HCT116 (cell line): ENCODE measurements at regions not wholly inside any gene's neighbourhood (a gene's known extent, or its start where the extent isn't known, plus 50 kb on each side); places are given as distances from the start of the nearest gene placed in this dataset.

ENCODE experiments used
- ATAC-seq: fragments of 200-7000 bp; cut with Tn5 transposase; 2 replicates; pipeline ENCODE4 v1.9.1; 2020; ENCODE audit warnings: mild to moderate bottlenecking, moderate library complexity
- BruUV-seq: library from RNA; stranded (reverse); fragments of 400-500 nt; replicated peaks from 2 replicates; lab custom pipeline; 2021; lab: Mats Ljungman, UMichigan
- CTCF ChIA-PET: fragments of 300-600 bp; sonication (Branson Sonifier 250); formaldehyde crosslinking; loops from one replicate; lab custom pipeline; 2021; ENCODE audit warnings: antibody characterized with exemption; lab: Charles Lee
- POLR2A ChIA-PET: fragments of 300-600, 350-600 bp; sonication (Branson Sonifier 250); formaldehyde crosslinking; loops from one replicate; lab custom pipeline; 2021; ENCODE audit warnings: antibody characterized with exemption; lab: Charles Lee
- RAD21 ChIA-PET, 2 experiments: fragments of 300-600 bp; sonication (Branson Sonifier 250); formaldehyde crosslinking; loops; one replicate each; lab custom pipeline; 2023; ENCODE audit warnings: low total read pairs in 2 of 2; ENCODE audit not compliant: uncharacterized antibody in 2 of 2, unreplicated experiment in 2 of 2, low non-redundant PET in 1 of 2; lab: Charles Lee
- DNase-seq: peaks from one replicate; pipeline ENCODE4 v3.0.0-alpha.2; 2010; ENCODE audit warnings: low read depth, low spot score
- H2AFZ ChIP-seq: fragments of 200-600 bp; shearing (Covaris generic), sonication (generic); 2 replicates; pipeline ENCODE4 v1.6.1; 2017; ENCODE audit warnings: low read depth, mixed run types, mixed read lengths, antibody characterized with exemption, low read length; ENCODE audit not compliant: poor library complexity, severe bottlenecking
- H3K27ac ChIP-seq: 2 replicates; pipeline ENCODE4 v1.5.1; 2012; ENCODE audit warnings: low read depth, low read length
- H3K27me3 ChIP-seq: fragments of 200-600 bp; sonication (generic); 2 replicates; pipeline ENCODE4 v1.6.1; 2016; ENCODE audit warnings: mixed run types, low read length, mixed read lengths; ENCODE audit not compliant: insufficient read depth
- H3K36me3 ChIP-seq, 2 experiments: fragments of 200-500 bp in 1 of 2; fragments of 200-600 bp in 1 of 2; sonication (Bioruptor generic) in 1 of 2; sonication (generic) in 1 of 2; 2 replicates each; pipeline versions ENCODE4 v1.5.1 to v1.6.1; 2014 to 2016; ENCODE audit warnings: low read length in 2 of 2, inconsistent platforms in 1 of 2, mixed read lengths in 1 of 2, mixed run types in 1 of 2; ENCODE audit not compliant: insufficient read depth in 2 of 2, control insufficient read depth in 1 of 2
- H3K4me1 ChIP-seq, 2 experiments: fragments of 200-600 bp in 1 of 2; sonication (generic) in 1 of 2; 2 replicates each; pipeline versions ENCODE4 v1.5.1 to v1.6.1; 2012 to 2017; ENCODE audit warnings: low read length in 2 of 2, inconsistent platforms in 1 of 2, mild to moderate bottlenecking in 1 of 2, mixed read lengths in 1 of 2, mixed run types in 1 of 2, moderate library complexity in 1 of 2; ENCODE audit not compliant: insufficient read depth in 2 of 2, control insufficient read depth in 1 of 2
- H3K4me2 ChIP-seq: fragments of 200-600 bp; sonication (generic); 2 replicates; pipeline ENCODE4 v1.6.1; 2017; ENCODE audit warnings: mixed run types, low read length, mixed read lengths
- H3K4me3 ChIP-seq, 2 experiments: fragments of 200-600 bp in 1 of 2; sonication (generic) in 1 of 2; replicated peaks in 1 of 2; 2 replicates each; pipeline ENCODE4 v1.5.1; 2011 to 2016; ENCODE audit warnings: low read length in 2 of 2, control low read depth in 1 of 2, low read depth in 1 of 2, mild to moderate bottlenecking in 1 of 2, mixed read lengths in 1 of 2, mixed run types in 1 of 2
- H3K79me2 ChIP-seq: fragments of 200-600 bp; sonication (generic); 2 replicates; pipeline ENCODE4 v1.6.1; 2017; ENCODE audit warnings: mild to moderate bottlenecking, mixed run types, low read length, moderate library complexity, mixed read lengths; ENCODE audit not compliant: insufficient read depth
- H3K9ac ChIP-seq: fragments of 200-600 bp; sonication (generic); 2 replicates; pipeline ENCODE4 v1.6.1; 2016; ENCODE audit warnings: low read length, mixed read lengths
- H3K9me2 ChIP-seq: fragments of 200-600 bp; sonication (generic), shearing (Covaris generic); 2 replicates; pipeline ENCODE4 v1.6.1; 2017; ENCODE audit warnings: mixed run types, mild to moderate bottlenecking, moderate library complexity; ENCODE audit not compliant: insufficient read depth
- H3K9me3 ChIP-seq, 2 experiments: fragments of 200-500 bp in 1 of 2; fragments of 200-600 bp in 1 of 2; sonication (Bioruptor generic) in 1 of 2; sonication (generic) in 1 of 2; 2 replicates each; pipeline ENCODE4 v1.6.1; 2014 to 2017; ENCODE audit warnings: low read length in 2 of 2, mixed read lengths in 2 of 2, inconsistent platforms in 1 of 2, low read depth in 1 of 2, mild to moderate bottlenecking in 1 of 2, mixed run types in 1 of 2, moderate library complexity in 1 of 2; ENCODE audit not compliant: control insufficient read depth in 1 of 2, insufficient read depth in 1 of 2
- H4K20me1 ChIP-seq: fragments of 200-600 bp; sonication (generic), shearing (Covaris generic); 2 replicates; pipeline ENCODE4 v1.6.1; 2017; ENCODE audit warnings: mixed run types, mild to moderate bottlenecking, moderate library complexity; ENCODE audit not compliant: insufficient read depth
- CTCF ChIP-seq, 3 experiments: fragments of 200-600 bp in 1 of 3; sonication (generic) in 1 of 3; IDR thresholded peaks in 2 of 3; conservative IDR thresholded peaks in 1 of 3; 2 replicates each; pipeline ENCODE4 v1.5.1; 2012 to 2017; ENCODE audit warnings: low read depth in 2 of 3, low read length in 2 of 3, antibody characterized with exemption in 1 of 3, borderline replicate concordance in 1 of 3, control low read depth in 1 of 3, mild to moderate bottlenecking in 1 of 3, mixed read lengths in 1 of 3, mixed run types in 1 of 3, moderate library complexity in 1 of 3; ENCODE audit not compliant: insufficient read depth in 1 of 3
- ELF1 ChIP-seq: IDR thresholded peaks from 2 replicates; pipeline ENCODE4 v1.6.1; 2012; ENCODE audit warnings: low read depth, borderline replicate concordance
- EZH2phosphoT487 ChIP-seq: fragments of 200-600 bp; IDR thresholded peaks from 2 replicates; pipeline ENCODE4 v1.6.1; 2018; ENCODE audit warnings: antibody characterized with exemption, borderline replicate concordance
- JUND ChIP-seq: IDR thresholded peaks from 2 replicates; pipeline ENCODE4 v1.6.1; 2012
- MAX ChIP-seq: IDR thresholded peaks from 2 replicates; pipeline ENCODE4 v1.6.1; 2012
- RAD21 ChIP-seq: IDR thresholded peaks from 2 replicates; pipeline ENCODE4 v1.6.1; 2012; ENCODE audit warnings: low read depth, mild to moderate bottlenecking
- REST ChIP-seq: IDR thresholded peaks from 2 replicates; pipeline ENCODE4 v1.6.1; 2012; ENCODE audit warnings: low read depth
- SRF ChIP-seq: IDR thresholded peaks from 2 replicates; pipeline ENCODE4 v1.6.1; 2012; ENCODE audit warnings: low read depth
- TCF7L2 ChIP-seq: IDR thresholded peaks from 2 replicates; pipeline ENCODE4 v1.7.0; 2011; ENCODE audit warnings: borderline replicate concordance, inconsistent platforms; ENCODE audit not compliant: insufficient read depth, insufficient read length; ENCODE audit errors: extremely low read depth
- ZNF274 ChIP-seq: fragments of 200-500 bp; sonication (Bioruptor generic); IDR thresholded peaks from 2 replicates; pipeline ENCODE4 v1.6.1; 2014; ENCODE audit warnings: mild to moderate bottlenecking, low read depth, low read length, inconsistent platforms
- intact Hi-C: fragments of 100-400 bp; cut with micrococcal nuclease; formaldehyde crosslinking; loops from 2 replicates; pipeline ENCODE4 v1.10.0; 2022

GRCh38 chrX:118254611-118255010, 91.3 kb upstream of the WDR44 start:
- ChIA-PET RAD21 (no interaction called here), POLR2A (no interaction called here), CTCF (interaction anchor here (0.6 to 1.9 kb wide), 5 partner anchors 10 to 1764 kb away, joined by 3 to 6 read pairs (median 3); no protein-coding TSS in a partner anchor)
- intact Hi-C loops: loop anchor here (10.0 kb wide), 1 partner anchor 1770 kb away; no protein-coding TSS in a partner anchor
- Histone ChIP-seq H3K79me2 (no peaks in the 10 kb centered on the region), H3K4me3 (no peak overlapping the region), H2AFZ (no peak overlapping the region), H3K36me3 (no peaks in the 10 kb centered on the region), H3K9ac (no peak overlapping the region), H4K20me1 (no peaks in the 10 kb centered on the region), H3K9me2 (no peaks in the 10 kb centered on the region), H3K4me2 (no peak overlapping the region), H3K27ac (no peak overlapping the region), H3K9me3 (no peaks in the 10 kb centered on the region), H3K27me3 (no peaks in the 10 kb centered on the region), H3K4me1 (no peaks in the 10 kb centered on the region)
- peak; percentile 49; the same call in 1 of the 2 replicates for ATAC-seq
- BruUV-seq: no TSS peak
- DNase-seq: peak; percentile 18
- no peak for TF ChIP-seq MAX
- no peak for TF ChIP-seq ELF1
- TF ChIP-seq RAD21: peak; percentile 56
- no peak for TF ChIP-seq JUND
- TF ChIP-seq CTCF (IDR thresholded peaks at IDR 0.05 in 2 of 3, conservative IDR thresholded peaks at IDR 0.05 in 1 of 3; ENCODE audit: borderline replicate concordance in 1 of 3, insufficient read depth in 1 of 3, low read depth in 2 of 3, low read length in 2 of 3): peak; percentile 30 to 57 (median 50); a peak in 5 of 6 replicates
- no peak for TF ChIP-seq ZNF274

- no peaks in the 10 kb centered on the region for H3K9me2 ChIP-seq
- no peaks in the 10 kb centered on the region for H3K79me2 ChIP-seq
- intact Hi-C loops: loop anchor here (10.0 kb wide), 1 partner anchor 1771 kb away; no protein-coding TSS in a partner anchor
- H3K36me3 ChIP-seq: no peaks in the 10 kb centered on the region
- H3K27ac ChIP-seq: no peak overlapping the region
- H4K20me1 ChIP-seq: no peaks in the 10 kb centered on the region
- H3K4me1 ChIP-seq: no peaks in the 10 kb centered on the region
- H3K4me3 ChIP-seq: no peak overlapping the region
- no peak overlapping the region for H3K9ac ChIP-seq
- ATAC-seq (no peak), DNase-seq (no peak)
- BruUV-seq: no TSS peak
- H3K27me3 ChIP-seq: no peaks in the 10 kb centered on the region
- ChIA-PET CTCF (interaction anchor here (0.6 to 1.9 kb wide), 2 partner anchors 10 to 259 kb away, joined by 3 to 6 read pairs; no protein-coding TSS in a partner anchor), RAD21 (no interaction called here), POLR2A (no interaction called here)
- H2AFZ ChIP-seq: no peak overlapping the region
- no peaks in the 10 kb centered on the region for H3K9me3 ChIP-seq
- H3K4me2 ChIP-seq: no peak overlapping the region
- TF ChIP-seq SRF (no peak), EZH2phosphoT487 (no peak), MAX (no peak), CTCF (IDR thresholded peaks at IDR 0.05 in 2 of 3, conservative IDR thresholded peaks at IDR 0.05 in 1 of 3; ENCODE audit: borderline replicate concordance in 1 of 3, insufficient read depth in 1 of 3, low read depth in 2 of 3, low read length in 2 of 3) (no peak), REST (no peak), TCF7L2 (no peak)
Observed at GRCh38 chrX:118255921-118256320, 90.0 kb upstream of the WDR44 start.
